ENCODE measurements at regions not wholly inside any gene's neighbourhood (a gene's known extent, or its start where the extent isn't known, plus 50 kb on each side); places are given as distances from the start of the nearest gene placed in this dataset.

- CTCF ChIA-PET = no interaction called here
- H3K4me1 ChIP-seq (ENCODE audit: control insufficient read depth, insufficient read depth, low read length) = no peaks in the 10 kb centered on the region
Observed at GRCh38 chr11:111148121-111148520, 97.4 kb upstream of the POU2AF2 start.

DNA sequence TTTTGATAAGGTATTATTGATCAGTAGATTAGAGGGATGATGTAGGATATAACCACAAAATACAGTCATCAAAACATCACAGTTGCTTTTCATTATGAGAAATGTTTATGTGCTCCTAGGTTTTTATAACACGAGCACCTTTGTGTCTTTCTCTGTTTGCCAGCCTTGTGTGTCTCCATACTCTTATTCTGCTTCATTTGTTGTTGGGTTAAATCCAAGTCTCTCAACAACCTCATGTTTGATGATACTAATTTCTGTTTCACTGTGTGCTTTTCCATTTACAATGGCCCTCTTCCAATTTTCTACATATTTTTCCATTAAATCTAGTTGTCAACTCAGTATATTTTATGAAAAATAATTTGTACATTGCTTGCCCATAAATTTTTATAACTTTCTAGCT, 107.7 kb upstream of the POU2AF2 start:
- Histone ChIP-seq H3K27ac (ENCODE audit: extremely low read depth, low read depth, low read length) (no peak overlapping the region), H3K4me1 (ENCODE audit: control insufficient read depth, insufficient read depth, low read length) (no peaks in the 10 kb centered on the region), H3K4me3 (ENCODE audit: low read depth, low read length) (no peak overlapping the region), H3K36me3 (ENCODE audit: control insufficient read depth in 2 of 2, insufficient read depth in 1 of 2, low read length in 2 of 2) (no peaks in the 10 kb centered on the region), H3K9me3 (ENCODE audit: control insufficient read depth, insufficient read depth, low read depth, low read length) (no peaks in the 10 kb centered on the region)
- ChIA-PET CTCF (no interaction called here), POLR2A (no interaction called here)
- no peak for TF ChIP-seq ZNF629 (tag by site-specific recombination; IDR thresholded peaks at IDR 0.05)
- no peak for TF ChIP-seq ZNF239 (tag by site-specific recombination; IDR thresholded peaks at IDR 0.05)
- no peak for TF ChIP-seq ZFP3 (tag by site-specific recombination; IDR thresholded peaks at IDR 0.05; ENCODE audit: low read depth)
- no peak for TF ChIP-seq ZSCAN23 (tag by site-specific recombination; IDR thresholded peaks at IDR 0.05)
- no peak for TF ChIP-seq ZNF292 (tag by site-specific recombination; IDR thresholded peaks at IDR 0.05; ENCODE audit: borderline replicate concordance, low read depth)
- no peak for TF ChIP-seq ZNF610 (tag by site-specific recombination; IDR thresholded peaks at IDR 0.05; ENCODE audit: borderline replicate concordance)
- no peak for TF ChIP-seq ZNF600 (tag by site-specific recombination; IDR thresholded peaks at IDR 0.05)

More at GRCh38 chr11:111148121-111148520, 97.4 kb upstream of the POU2AF2 start:
- H3K27ac ChIP-seq (ENCODE audit: extremely low read depth, low read depth, low read length) = no peak overlapping the region
- H3K9me3 ChIP-seq (ENCODE audit: control insufficient read depth, insufficient read depth, low read depth, low read length) = no peaks in the 10 kb centered on the region
- no peaks in the 10 kb centered on the region for H3K36me3 ChIP-seq (ENCODE audit: control insufficient read depth in 2 of 2, insufficient read depth in 1 of 2, low read length in 2 of 2)
- POLR2A ChIA-PET = no interaction called here
- no peak for TF ChIP-seq ZNF596 (tag by site-specific recombination; IDR thresholded peaks at IDR 0.05)
- no peak for TF ChIP-seq ZNF658 (tag by site-specific recombination; IDR thresholded peaks at IDR 0.05)
- TF ChIP-seq, protein P1, sequence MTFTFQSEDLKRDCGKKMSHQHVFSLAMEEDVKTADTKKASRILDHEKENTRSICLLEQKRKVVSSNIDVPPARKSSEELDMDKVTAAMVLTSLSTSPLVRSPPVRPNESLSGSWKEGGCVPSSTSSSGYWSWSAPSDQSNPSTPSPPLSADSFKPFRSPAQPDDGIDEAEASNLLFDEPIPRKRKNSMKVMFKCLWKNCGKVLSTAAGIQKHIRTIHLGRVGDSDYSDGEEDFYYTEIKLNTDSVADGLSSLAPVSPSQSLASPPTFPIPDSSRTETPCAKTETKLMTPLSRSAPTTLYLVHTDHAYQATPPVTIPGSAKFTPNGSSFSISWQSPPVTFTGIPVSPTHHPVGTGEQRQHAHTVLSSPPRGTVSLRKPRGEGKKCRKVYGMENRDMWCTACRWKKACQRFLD (tag by site-specific recombination; IDR thresholded peaks at IDR 0.05) = no peak
- TF ChIP-seq ZNF416 (tag by site-specific recombination; IDR thresholded peaks at IDR 0.05) = no peak
- no peak for TF ChIP-seq ZBTB1 (tag by site-specific recombination; IDR thresholded peaks at IDR 0.05)
- no peak for TF ChIP-seq GLI4 (tag by site-specific recombination; IDR thresholded peaks at IDR 0.05)
- no peak for TF ChIP-seq ZNF529 (tag by site-specific recombination; IDR thresholded peaks at IDR 0.05; ENCODE audit: insufficient replicate concordance)
- no peak for TF ChIP-seq ZBTB7A (tag by site-specific recombination; IDR thresholded peaks at IDR 0.05; ENCODE audit: low read depth)
- no peak for TF ChIP-seq ZSCAN18 (tag by site-specific recombination; IDR thresholded peaks at IDR 0.05)
- no peak for TF ChIP-seq ZNF184 (tag by site-specific recombination; IDR thresholded peaks at IDR 0.05)
- TF ChIP-seq ZNF23 (tag by site-specific recombination; IDR thresholded peaks at IDR 0.05; ENCODE audit: borderline replicate concordance) = no peak
- no peak for TF ChIP-seq ZNF121 (tag by site-specific recombination; IDR thresholded peaks at IDR 0.05)
- TF ChIP-seq ZNF174 (tag by site-specific recombination; IDR thresholded peaks at IDR 0.05) = no peak
- TF ChIP-seq ZNF521 (tag by site-specific recombination; IDR thresholded peaks at IDR 0.05) = no peak
- no peak for TF ChIP-seq ZNF76 (tag by site-specific recombination; IDR thresholded peaks at IDR 0.05; ENCODE audit: borderline replicate concordance, low read depth)
- no peak for TF ChIP-seq ZNF311 (tag by site-specific recombination; IDR thresholded peaks at IDR 0.05; ENCODE audit: borderline replicate concordance)
- no peak for TF ChIP-seq PBX3 (CRISPR knock-in tag; IDR thresholded peaks at IDR 0.05)
- TF ChIP-seq ZNF510 (tag by site-specific recombination; IDR thresholded peaks at IDR 0.05; ENCODE audit: insufficient replicate concordance) = no peak
- TF ChIP-seq ZNF114 (tag by site-specific recombination; IDR thresholded peaks at IDR 0.05) = no peak
- H3K4me3 ChIP-seq (ENCODE audit: low read depth, low read length) = no peak overlapping the region
